ENCODE measurements at regions not wholly inside any gene's neighbourhood (a gene's known extent, or its start where the extent isn't known, plus 50 kb on each side); places are given as distances from the start of the nearest gene placed in this dataset.

DNA sequence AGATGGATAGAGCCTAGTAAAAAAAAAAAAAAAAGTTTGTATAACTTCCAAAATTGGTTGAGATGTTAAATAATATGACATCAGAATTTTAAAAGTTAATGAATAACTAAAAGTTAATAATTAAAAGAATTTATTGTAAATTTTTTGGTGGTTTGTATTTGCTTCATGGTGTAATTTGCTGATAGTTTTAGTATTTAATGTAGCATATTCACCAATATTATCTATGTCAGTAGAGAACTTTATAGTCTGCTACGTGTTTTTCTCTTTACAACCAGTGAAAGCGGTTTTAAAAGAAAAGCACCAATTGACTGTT is 51.8 kb upstream of the STEAP4 start:
- Histone ChIP-seq H3K27me3 (ENCODE audit: control insufficient read depth in 1 of 2, insufficient read depth in 2 of 2, low read length in 2 of 2) (peaks cover 0 to 5% of the 10 kb centered on the region in 2 experiments), H3K36me3 (ENCODE audit: insufficient read depth, low read length) (no peaks in the 10 kb centered on the region), H3K27ac (ENCODE audit: low read depth in 1 of 2, low read length in 2 of 2) (no peak overlapping the region), H3K4me3 (ENCODE audit: low read length) (no peak overlapping the region), H3K4me1 (ENCODE audit: insufficient read depth, low read length) (no peaks in the 10 kb centered on the region), H3K9me3 (ENCODE audit: control insufficient read depth in 1 of 2, insufficient read depth in 1 of 2, low read length in 2 of 2) (no peaks in the 10 kb centered on the region)
- no peak for ATAC-seq (ENCODE audit: poor library complexity)
- Mint-ChIP-seq H3K4me1 (ENCODE audit: low read depth) (peaks cover 3% of the 10 kb centered on the region), H3K36me3 (ENCODE audit: low read depth) (no peaks in the 10 kb centered on the region), H3K4me3 (no peak overlapping the region), H3K27me3 (peaks cover 20% of the 10 kb centered on the region), H3K27ac (no peak overlapping the region), H3K9me3 (no peaks in the 10 kb centered on the region)
- intact Hi-C loops (cut with DNase I, micrococcal nuclease) = no loop called here
- ChIA-PET POLR2A (no interaction called here), CTCF (no interaction called here)
- TF ChIP-seq CTCF (IDR thresholded peaks at IDR 0.05) = no peak
- DNase-seq = no peak

DNA sequence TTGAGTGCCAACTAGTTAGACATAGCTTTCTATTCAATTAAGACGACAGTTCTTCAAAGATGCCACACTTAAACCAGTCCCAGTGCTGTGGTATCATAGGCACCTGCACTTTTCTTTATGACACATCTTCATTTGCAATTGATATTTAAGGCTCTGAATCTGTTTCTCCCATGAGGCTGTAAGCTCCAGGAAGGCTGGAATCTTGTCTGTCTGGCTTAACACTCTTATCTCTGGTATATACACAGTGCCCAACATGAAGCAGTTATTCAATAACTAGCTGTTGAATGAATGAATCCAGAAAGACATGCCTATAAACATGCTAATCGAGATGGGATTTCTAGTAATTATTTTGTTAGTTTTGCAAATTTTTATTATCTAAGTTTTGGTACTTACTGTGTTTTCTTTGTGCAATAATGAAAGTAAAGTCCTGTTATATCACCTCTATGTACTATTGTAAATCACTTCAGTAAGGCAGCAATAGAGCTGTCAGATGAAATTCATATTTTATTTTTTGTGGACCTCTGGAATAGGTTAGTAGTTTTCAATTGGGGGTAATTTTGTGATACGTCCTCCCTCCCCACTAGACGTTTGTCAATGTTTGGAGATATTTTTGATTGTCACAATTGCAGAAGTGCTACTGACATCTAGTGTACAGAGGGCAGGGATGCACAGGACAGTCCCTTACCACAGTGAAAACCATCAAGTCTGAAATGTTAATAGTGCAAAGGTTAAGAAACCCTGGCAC is 51.3 kb upstream of the STEAP4 start:
- no peak overlapping the region for H3K27ac ChIP-seq (ENCODE audit: low read depth in 1 of 2, low read length in 2 of 2)
- no peak for ATAC-seq (ENCODE audit: poor library complexity)
- intact Hi-C loops (cut with DNase I, micrococcal nuclease) = no loop called here
- peaks cover 0 to 5% of the 10 kb centered on the region in 2 experiments for H3K27me3 ChIP-seq (ENCODE audit: control insufficient read depth in 1 of 2, insufficient read depth in 2 of 2, low read length in 2 of 2)
- ChIA-PET POLR2A (no interaction called here), CTCF (no interaction called here)
- no peaks in the 10 kb centered on the region for H3K4me1 ChIP-seq (ENCODE audit: insufficient read depth, low read length)
- peaks cover 20% of the 10 kb centered on the region for H3K27me3 Mint-ChIP-seq
- H3K36me3 ChIP-seq (ENCODE audit: insufficient read depth, low read length) = no peaks in the 10 kb centered on the region
- DNase-seq = peak in 2 of 14 experiments; percentile 1 to 18
- no peaks in the 10 kb centered on the region for H3K9me3 Mint-ChIP-seq
- peaks cover 3% of the 10 kb centered on the region for H3K4me1 Mint-ChIP-seq (ENCODE audit: low read depth)
- H3K4me3 ChIP-seq (ENCODE audit: low read length) = no peak overlapping the region
- no peak overlapping the region for H3K27ac Mint-ChIP-seq
- no peaks in the 10 kb centered on the region for H3K9me3 ChIP-seq (ENCODE audit: control insufficient read depth in 1 of 2, insufficient read depth in 1 of 2, low read length in 2 of 2)
- no peak overlapping the region for H3K4me3 Mint-ChIP-seq
- no peaks in the 10 kb centered on the region for H3K36me3 Mint-ChIP-seq (ENCODE audit: low read depth)
- no peak for TF ChIP-seq CTCF (IDR thresholded peaks at IDR 0.05)

DNA sequence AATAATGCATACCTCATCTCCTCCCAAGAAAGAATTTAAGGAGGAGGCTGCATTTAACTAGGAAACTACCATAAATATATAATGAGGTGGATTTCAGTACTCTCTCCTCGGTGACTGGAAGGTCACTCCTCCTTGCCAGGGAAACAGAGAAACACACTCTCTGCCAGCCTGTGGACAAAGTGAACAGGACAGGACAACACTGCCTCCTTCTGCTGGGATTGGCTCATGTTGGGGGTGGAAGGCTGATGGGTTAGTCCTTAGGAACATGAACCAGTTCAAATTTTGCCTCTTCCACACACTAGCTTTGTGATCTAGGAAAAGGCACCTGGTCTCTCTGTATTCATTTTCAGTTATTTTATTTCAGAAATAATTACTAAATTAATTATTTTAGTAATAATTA is 50.6 kb upstream of the STEAP4 start:
- peak in 2 of 14 experiments; percentile 22 to 35 for DNase-seq
- Mint-ChIP-seq H3K4me3 (no peak overlapping the region), H3K36me3 (ENCODE audit: low read depth) (no peaks in the 10 kb centered on the region), H3K9me3 (no peaks in the 10 kb centered on the region), H3K27ac (no peak overlapping the region), H3K4me1 (ENCODE audit: low read depth) (peaks cover 3% of the 10 kb centered on the region), H3K27me3 (peaks cover 20% of the 10 kb centered on the region)
- intact Hi-C loops (cut with DNase I, micrococcal nuclease) = no loop called here
- no peak overlapping the region for H3K4me3 ChIP-seq (ENCODE audit: low read length)
- TF ChIP-seq CTCF (IDR thresholded peaks at IDR 0.05) = no peak
- no peak for ATAC-seq (ENCODE audit: poor library complexity)
- CTCF ChIA-PET = no interaction called here
- no peaks in the 10 kb centered on the region for H3K9me3 ChIP-seq (ENCODE audit: control insufficient read depth in 1 of 2, insufficient read depth in 1 of 2, low read length in 2 of 2)
- no peaks in the 10 kb centered on the region for H3K4me1 ChIP-seq (ENCODE audit: insufficient read depth, low read length)
- POLR2A ChIA-PET = no interaction called here
- H3K36me3 ChIP-seq (ENCODE audit: insufficient read depth, low read length) = no peaks in the 10 kb centered on the region
- peaks cover 0 to 5% of the 10 kb centered on the region in 2 experiments for H3K27me3 ChIP-seq (ENCODE audit: control insufficient read depth in 1 of 2, insufficient read depth in 2 of 2, low read length in 2 of 2)
- no peak overlapping the region for H3K27ac ChIP-seq (ENCODE audit: low read depth in 1 of 2, low read length in 2 of 2)
